HL-60 (cell line): ENCODE measurements at regions not wholly inside any gene's neighbourhood (a gene's known extent, or its start where the extent isn't known, plus 50 kb on each side); places are given as distances from the start of the nearest gene placed in this dataset.

Source experiments
- POLR2AphosphoS5 ChIP-seq: IDR thresholded peaks from 2 replicates; pipeline ENCODE4 v1.6.1; 2012; ENCODE audit warnings: low read depth
- SPI1 ChIP-seq: IDR thresholded peaks from 2 replicates; pipeline ENCODE4 v1.6.1; 2012; ENCODE audit warnings: low read depth, mild to moderate bottlenecking, borderline replicate concordance
- TF ChIP-seq, protein P1 (sequence below): IDR thresholded peaks from one replicate; pipeline ENCODE4 v1.5.1; 2011; ENCODE audit warnings: low read length, control low read depth, inconsistent platforms; ENCODE audit not compliant: insufficient read depth
- TF ChIP-seq, protein P2 (sequence below): IDR thresholded peaks from 2 replicates; pipeline ENCODE4 v1.6.1; 2012; ENCODE audit warnings: low read depth; ENCODE audit not compliant: insufficient replicate concordance

DNA sequence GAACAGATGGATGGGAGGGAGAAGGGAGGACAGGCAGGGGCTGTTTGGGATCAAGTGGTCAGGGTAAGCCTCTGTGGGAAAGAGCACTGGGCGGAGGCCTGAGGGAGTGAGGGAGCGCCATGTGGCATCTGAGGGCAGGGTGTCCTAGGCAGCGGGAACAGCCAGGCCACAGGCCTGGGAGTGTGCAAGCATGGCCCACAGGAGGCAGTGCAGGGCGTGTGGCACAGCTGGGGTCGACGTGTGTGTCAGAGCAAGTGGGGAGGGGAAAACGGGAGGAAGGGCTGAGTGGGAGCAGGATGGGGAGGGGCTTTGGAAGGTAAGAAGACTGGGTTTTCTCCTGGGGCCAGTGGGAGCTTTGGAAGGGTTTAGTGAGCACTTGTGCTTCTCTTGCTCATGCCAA, 143.4 kb downstream of the SYF2 start:
- TF ChIP-seq, protein P1, sequence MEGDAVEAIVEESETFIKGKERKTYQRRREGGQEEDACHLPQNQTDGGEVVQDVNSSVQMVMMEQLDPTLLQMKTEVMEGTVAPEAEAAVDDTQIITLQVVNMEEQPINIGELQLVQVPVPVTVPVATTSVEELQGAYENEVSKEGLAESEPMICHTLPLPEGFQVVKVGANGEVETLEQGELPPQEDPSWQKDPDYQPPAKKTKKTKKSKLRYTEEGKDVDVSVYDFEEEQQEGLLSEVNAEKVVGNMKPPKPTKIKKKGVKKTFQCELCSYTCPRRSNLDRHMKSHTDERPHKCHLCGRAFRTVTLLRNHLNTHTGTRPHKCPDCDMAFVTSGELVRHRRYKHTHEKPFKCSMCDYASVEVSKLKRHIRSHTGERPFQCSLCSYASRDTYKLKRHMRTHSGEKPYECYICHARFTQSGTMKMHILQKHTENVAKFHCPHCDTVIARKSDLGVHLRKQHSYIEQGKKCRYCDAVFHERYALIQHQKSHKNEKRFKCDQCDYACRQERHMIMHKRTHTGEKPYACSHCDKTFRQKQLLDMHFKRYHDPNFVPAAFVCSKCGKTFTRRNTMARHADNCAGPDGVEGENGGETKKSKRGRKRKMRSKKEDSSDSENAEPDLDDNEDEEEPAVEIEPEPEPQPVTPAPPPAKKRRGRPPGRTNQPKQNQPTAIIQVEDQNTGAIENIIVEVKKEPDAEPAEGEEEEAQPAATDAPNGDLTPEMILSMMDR, result no peak
- TF ChIP-seq POLR2AphosphoS5 (no peak), SPI1 (no peak)
- TF ChIP-seq, protein P2, sequence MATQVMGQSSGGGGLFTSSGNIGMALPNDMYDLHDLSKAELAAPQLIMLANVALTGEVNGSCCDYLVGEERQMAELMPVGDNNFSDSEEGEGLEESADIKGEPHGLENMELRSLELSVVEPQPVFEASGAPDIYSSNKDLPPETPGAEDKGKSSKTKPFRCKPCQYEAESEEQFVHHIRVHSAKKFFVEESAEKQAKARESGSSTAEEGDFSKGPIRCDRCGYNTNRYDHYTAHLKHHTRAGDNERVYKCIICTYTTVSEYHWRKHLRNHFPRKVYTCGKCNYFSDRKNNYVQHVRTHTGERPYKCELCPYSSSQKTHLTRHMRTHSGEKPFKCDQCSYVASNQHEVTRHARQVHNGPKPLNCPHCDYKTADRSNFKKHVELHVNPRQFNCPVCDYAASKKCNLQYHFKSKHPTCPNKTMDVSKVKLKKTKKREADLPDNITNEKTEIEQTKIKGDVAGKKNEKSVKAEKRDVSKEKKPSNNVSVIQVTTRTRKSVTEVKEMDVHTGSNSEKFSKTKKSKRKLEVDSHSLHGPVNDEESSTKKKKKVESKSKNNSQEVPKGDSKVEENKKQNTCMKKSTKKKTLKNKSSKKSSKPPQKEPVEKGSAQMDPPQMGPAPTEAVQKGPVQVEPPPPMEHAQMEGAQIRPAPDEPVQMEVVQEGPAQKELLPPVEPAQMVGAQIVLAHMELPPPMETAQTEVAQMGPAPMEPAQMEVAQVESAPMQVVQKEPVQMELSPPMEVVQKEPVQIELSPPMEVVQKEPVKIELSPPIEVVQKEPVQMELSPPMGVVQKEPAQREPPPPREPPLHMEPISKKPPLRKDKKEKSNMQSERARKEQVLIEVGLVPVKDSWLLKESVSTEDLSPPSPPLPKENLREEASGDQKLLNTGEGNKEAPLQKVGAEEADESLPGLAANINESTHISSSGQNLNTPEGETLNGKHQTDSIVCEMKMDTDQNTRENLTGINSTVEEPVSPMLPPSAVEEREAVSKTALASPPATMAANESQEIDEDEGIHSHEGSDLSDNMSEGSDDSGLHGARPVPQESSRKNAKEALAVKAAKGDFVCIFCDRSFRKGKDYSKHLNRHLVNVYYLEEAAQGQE, result no peak
